ENCODE measurements at regions not wholly inside any gene's neighbourhood (a gene's known extent, or its start where the extent isn't known, plus 50 kb on each side); places are given as distances from the start of the nearest gene placed in this dataset.
"Not testable (repeated sequence)": the region's sequence is repeated elsewhere in the genome, so short reads cannot be mapped to it uniquely, and the experiment has no call there.

- H3K27me3 ChIP-seq (replicated peaks; ENCODE audit: control insufficient read depth, insufficient read depth, low read length, poor library complexity, severe bottlenecking) = no peaks in the 10 kb centered on the region
- no peaks in the 10 kb centered on the region for H3K36me3 ChIP-seq (ENCODE audit: control insufficient read depth, insufficient read depth, low read length)
- H3K4me3 ChIP-seq (ENCODE audit: insufficient read depth, low read depth, low read length, poor library complexity, severe bottlenecking) = no peak overlapping the region
- H3K27ac ChIP-seq (ENCODE audit: insufficient read depth, low read length, poor library complexity, severe bottlenecking) = no peak overlapping the region
- no peaks in the 10 kb centered on the region for H3K9me3 ChIP-seq (ENCODE audit: control insufficient read depth, low read length)
- no peak for DNase-seq
- H3K4me1 ChIP-seq (ENCODE audit: control insufficient read depth, insufficient read depth, low read length, poor library complexity, severe bottlenecking) = no peaks in the 10 kb centered on the region
Measured at GRCh38 chr7:12488341-12488740, 82.2 kb upstream of the SCIN start.

- H3K27me3 ChIP-seq (replicated peaks; ENCODE audit: control insufficient read depth, insufficient read depth, low read length, poor library complexity, severe bottlenecking) = no peaks in the 10 kb centered on the region
- H3K4me1 ChIP-seq (ENCODE audit: control insufficient read depth, insufficient read depth, low read length, poor library complexity, severe bottlenecking) = no peaks in the 10 kb centered on the region
- no peak overlapping the region for H3K27ac ChIP-seq (ENCODE audit: insufficient read depth, low read length, poor library complexity, severe bottlenecking)
- DNase-seq = no peak
- H3K9me3 ChIP-seq (ENCODE audit: control insufficient read depth, low read length) = no peaks in the 10 kb centered on the region
- no peaks in the 10 kb centered on the region for H3K36me3 ChIP-seq (ENCODE audit: control insufficient read depth, insufficient read depth, low read length)
- H3K4me3 ChIP-seq (ENCODE audit: insufficient read depth, low read depth, low read length, poor library complexity, severe bottlenecking) = no peak overlapping the region
Measured at GRCh38 chr7:12490107-12490688, 80.3 kb upstream of the SCIN start.

- no peak for DNase-seq
- Histone ChIP-seq H3K27me3 (replicated peaks; ENCODE audit: control insufficient read depth, insufficient read depth, low read length, poor library complexity, severe bottlenecking) (no peaks in the 10 kb centered on the region), H3K9me3 (ENCODE audit: control insufficient read depth, low read length) (no peaks in the 10 kb centered on the region), H3K4me1 (ENCODE audit: control insufficient read depth, insufficient read depth, low read length, poor library complexity, severe bottlenecking) (no peaks in the 10 kb centered on the region), H3K27ac (ENCODE audit: insufficient read depth, low read length, poor library complexity, severe bottlenecking) (no peak overlapping the region), H3K36me3 (ENCODE audit: control insufficient read depth, insufficient read depth, low read length) (no peaks in the 10 kb centered on the region), H3K4me3 (ENCODE audit: insufficient read depth, low read depth, low read length, poor library complexity, severe bottlenecking) (no peak overlapping the region)
Measured at GRCh38 chr7:12490940-12491339, 79.6 kb upstream of the SCIN start.

GRCh38 chr7:12491526-12491925 lies 79.0 kb upstream of the SCIN start:
- H3K27me3 ChIP-seq (replicated peaks; ENCODE audit: control insufficient read depth, insufficient read depth, low read length, poor library complexity, severe bottlenecking) = no peaks in the 10 kb centered on the region
- DNase-seq = no peak
- H3K36me3 ChIP-seq (ENCODE audit: control insufficient read depth, insufficient read depth, low read length) = no peaks in the 10 kb centered on the region
- no peaks in the 10 kb centered on the region for H3K9me3 ChIP-seq (ENCODE audit: control insufficient read depth, low read length)
- no peak overlapping the region for H3K27ac ChIP-seq (ENCODE audit: insufficient read depth, low read length, poor library complexity, severe bottlenecking)
- no peak overlapping the region for H3K4me3 ChIP-seq (ENCODE audit: insufficient read depth, low read depth, low read length, poor library complexity, severe bottlenecking)
- no peaks in the 10 kb centered on the region for H3K4me1 ChIP-seq (ENCODE audit: control insufficient read depth, insufficient read depth, low read length, poor library complexity, severe bottlenecking)

GRCh38 chr7:12493407-12493806 lies 77.1 kb upstream of the SCIN start:
- no peak for DNase-seq
- no peak overlapping the region for H3K4me3 ChIP-seq (ENCODE audit: insufficient read depth, low read depth, low read length, poor library complexity, severe bottlenecking)
- H3K27me3 ChIP-seq (replicated peaks; ENCODE audit: control insufficient read depth, insufficient read depth, low read length, poor library complexity, severe bottlenecking) = no peaks in the 10 kb centered on the region
- no peaks in the 10 kb centered on the region for H3K9me3 ChIP-seq (ENCODE audit: control insufficient read depth, low read length)
- no peaks in the 10 kb centered on the region for H3K36me3 ChIP-seq (ENCODE audit: control insufficient read depth, insufficient read depth, low read length)
- no peak overlapping the region for H3K27ac ChIP-seq (ENCODE audit: insufficient read depth, low read length, poor library complexity, severe bottlenecking)
- H3K4me1 ChIP-seq (ENCODE audit: control insufficient read depth, insufficient read depth, low read length, poor library complexity, severe bottlenecking) = no peaks in the 10 kb centered on the region

GRCh38 chr7:12493863-12494686 lies 76.4 kb upstream of the SCIN start:
- Histone ChIP-seq H3K36me3 (ENCODE audit: control insufficient read depth, insufficient read depth, low read length) (no peaks in the 10 kb centered on the region), H3K4me1 (ENCODE audit: control insufficient read depth, insufficient read depth, low read length, poor library complexity, severe bottlenecking) (no peaks in the 10 kb centered on the region), H3K9me3 (ENCODE audit: control insufficient read depth, low read length) (no peaks in the 10 kb centered on the region), H3K4me3 (ENCODE audit: insufficient read depth, low read depth, low read length, poor library complexity, severe bottlenecking) (no peak overlapping the region), H3K27me3 (replicated peaks; ENCODE audit: control insufficient read depth, insufficient read depth, low read length, poor library complexity, severe bottlenecking) (no peaks in the 10 kb centered on the region), H3K27ac (ENCODE audit: insufficient read depth, low read length, poor library complexity, severe bottlenecking) (no peak overlapping the region)
- no peak for DNase-seq

- Histone ChIP-seq H3K27ac (ENCODE audit: insufficient read depth, low read length, poor library complexity, severe bottlenecking) (no peak overlapping the region), H3K4me1 (ENCODE audit: control insufficient read depth, insufficient read depth, low read length, poor library complexity, severe bottlenecking) (no peaks in the 10 kb centered on the region), H3K4me3 (ENCODE audit: insufficient read depth, low read depth, low read length, poor library complexity, severe bottlenecking) (no peak overlapping the region), H3K9me3 (ENCODE audit: control insufficient read depth, low read length) (no peaks in the 10 kb centered on the region), H3K27me3 (replicated peaks; ENCODE audit: control insufficient read depth, insufficient read depth, low read length, poor library complexity, severe bottlenecking) (no peaks in the 10 kb centered on the region), H3K36me3 (ENCODE audit: control insufficient read depth, insufficient read depth, low read length) (no peaks in the 10 kb centered on the region)
- DNase-seq = no peak
Measured at GRCh38 chr7:12494687-12495024, 75.9 kb upstream of the SCIN start.

GRCh38 chr7:12496901-12497674 lies 73.4 kb upstream of the SCIN start:
- DNase-seq; H3K9me3 ChIP-seq (ENCODE audit: control insufficient read depth, low read length); H3K36me3 ChIP-seq (ENCODE audit: control insufficient read depth, insufficient read depth, low read length); H3K4me3 ChIP-seq (ENCODE audit: insufficient read depth, low read depth, low read length, poor library complexity, severe bottlenecking); H3K27me3 ChIP-seq (replicated peaks; ENCODE audit: control insufficient read depth, insufficient read depth, low read length, poor library complexity, severe bottlenecking); H3K27ac ChIP-seq (ENCODE audit: insufficient read depth, low read length, poor library complexity, severe bottlenecking); H3K4me1 ChIP-seq (ENCODE audit: control insufficient read depth, insufficient read depth, low read length, poor library complexity, severe bottlenecking): not testable (repeated sequence)

- no peaks in the 10 kb centered on the region for H3K4me1 ChIP-seq (ENCODE audit: control insufficient read depth, insufficient read depth, low read length, poor library complexity, severe bottlenecking)
- no peaks in the 10 kb centered on the region for H3K27me3 ChIP-seq (replicated peaks; ENCODE audit: control insufficient read depth, insufficient read depth, low read length, poor library complexity, severe bottlenecking)
- no peak overlapping the region for H3K27ac ChIP-seq (ENCODE audit: insufficient read depth, low read length, poor library complexity, severe bottlenecking)
- no peaks in the 10 kb centered on the region for H3K9me3 ChIP-seq (ENCODE audit: control insufficient read depth, low read length)
- no peak for DNase-seq
- no peak overlapping the region for H3K4me3 ChIP-seq (ENCODE audit: insufficient read depth, low read depth, low read length, poor library complexity, severe bottlenecking)
- no peaks in the 10 kb centered on the region for H3K36me3 ChIP-seq (ENCODE audit: control insufficient read depth, insufficient read depth, low read length)
Measured at GRCh38 chr7:12504149-12504548, 66.4 kb upstream of the SCIN start.

- Histone ChIP-seq H3K27me3 (replicated peaks; ENCODE audit: control insufficient read depth, insufficient read depth, low read length, poor library complexity, severe bottlenecking) (no peaks in the 10 kb centered on the region), H3K9me3 (ENCODE audit: control insufficient read depth, low read length) (no peaks in the 10 kb centered on the region), H3K4me1 (ENCODE audit: control insufficient read depth, insufficient read depth, low read length, poor library complexity, severe bottlenecking) (no peaks in the 10 kb centered on the region), H3K36me3 (ENCODE audit: control insufficient read depth, insufficient read depth, low read length) (no peaks in the 10 kb centered on the region), H3K27ac (ENCODE audit: insufficient read depth, low read length, poor library complexity, severe bottlenecking) (no peak overlapping the region), H3K4me3 (ENCODE audit: insufficient read depth, low read depth, low read length, poor library complexity, severe bottlenecking) (no peak overlapping the region)
- no peak for DNase-seq
Measured at GRCh38 chr7:12508005-12508404, 62.5 kb upstream of the SCIN start.
